ENCODE measurements at regions not wholly inside any gene's neighbourhood (a gene's known extent, or its start where the extent isn't known, plus 50 kb on each side); places are given as distances from the start of the nearest gene placed in this dataset.

GRCh38 chr1:73662526-73662925 is 535.5 kb downstream of the LRRIQ3 start:
- TF ChIP-seq POLR2AphosphoS5 (IDR thresholded peaks at IDR 0.05) (no peak), EP300 (conservative IDR thresholded peaks at IDR 0.05; ENCODE audit: poor library complexity, severe bottlenecking) (no peak), EZH2 (IDR thresholded peaks at IDR 0.05; ENCODE audit: borderline replicate concordance, insufficient read depth, low read length, poor library complexity, severe bottlenecking) (no peak), MXI1 (conservative IDR thresholded peaks at IDR 0.05; ENCODE audit: poor library complexity, severe bottlenecking) (no peak), REST (IDR thresholded peaks at IDR 0.05; ENCODE audit: borderline replicate concordance) (no peak), RAD21 (conservative IDR thresholded peaks at IDR 0.05) (no peak), SMC3 (conservative IDR thresholded peaks at IDR 0.05; ENCODE audit: poor library complexity) (no peak), TAF1 (IDR thresholded peaks at IDR 0.05; ENCODE audit: low read depth) (no peak)
- TF ChIP-seq, protein P1, sequence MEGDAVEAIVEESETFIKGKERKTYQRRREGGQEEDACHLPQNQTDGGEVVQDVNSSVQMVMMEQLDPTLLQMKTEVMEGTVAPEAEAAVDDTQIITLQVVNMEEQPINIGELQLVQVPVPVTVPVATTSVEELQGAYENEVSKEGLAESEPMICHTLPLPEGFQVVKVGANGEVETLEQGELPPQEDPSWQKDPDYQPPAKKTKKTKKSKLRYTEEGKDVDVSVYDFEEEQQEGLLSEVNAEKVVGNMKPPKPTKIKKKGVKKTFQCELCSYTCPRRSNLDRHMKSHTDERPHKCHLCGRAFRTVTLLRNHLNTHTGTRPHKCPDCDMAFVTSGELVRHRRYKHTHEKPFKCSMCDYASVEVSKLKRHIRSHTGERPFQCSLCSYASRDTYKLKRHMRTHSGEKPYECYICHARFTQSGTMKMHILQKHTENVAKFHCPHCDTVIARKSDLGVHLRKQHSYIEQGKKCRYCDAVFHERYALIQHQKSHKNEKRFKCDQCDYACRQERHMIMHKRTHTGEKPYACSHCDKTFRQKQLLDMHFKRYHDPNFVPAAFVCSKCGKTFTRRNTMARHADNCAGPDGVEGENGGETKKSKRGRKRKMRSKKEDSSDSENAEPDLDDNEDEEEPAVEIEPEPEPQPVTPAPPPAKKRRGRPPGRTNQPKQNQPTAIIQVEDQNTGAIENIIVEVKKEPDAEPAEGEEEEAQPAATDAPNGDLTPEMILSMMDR (IDR thresholded peaks at IDR 0.05; ENCODE audit: poor library complexity, severe bottlenecking): no peak
